ENCODE measurements at regions not wholly inside any gene's neighbourhood (a gene's known extent, or its start where the extent isn't known, plus 50 kb on each side); places are given as distances from the start of the nearest gene placed in this dataset.

GRCh38 chr4:130534651-130535050 is 1438.7 kb downstream of the C4orf33 start:
- Histone ChIP-seq H2AFZ (ENCODE audit: control insufficient read depth, low read depth, low read length) (no peak overlapping the region), H3K27ac (ENCODE audit: control insufficient read depth, insufficient read depth) (no peak overlapping the region), H3K36me3 (ENCODE audit: control insufficient read depth in 2 of 2, insufficient read depth in 2 of 2, low read length in 1 of 2) (no peaks in the 10 kb centered on the region), H3K4me1 (ENCODE audit: control insufficient read depth, insufficient read depth, low read length) (no peaks in the 10 kb centered on the region), H3K9me3 (replicated peaks; ENCODE audit: control insufficient read depth, insufficient read depth, low read length) (no peaks in the 10 kb centered on the region), H3K4me2 (ENCODE audit: control insufficient read depth, insufficient read depth) (no peak overlapping the region), H3K9ac (ENCODE audit: control insufficient read depth, insufficient read depth, low read length) (no peak overlapping the region), H3K79me2 (ENCODE audit: control insufficient read depth, insufficient read depth, low read length) (no peaks in the 10 kb centered on the region), H4K20me1 (ENCODE audit: control insufficient read depth, insufficient read depth) (no peaks in the 10 kb centered on the region), H3K4me3 (no peak overlapping the region), H3K27me3 (replicated peaks in 1 of 2; ENCODE audit: control insufficient read depth in 2 of 2, insufficient read depth in 2 of 2, low read length in 1 of 2) (no peaks in the 10 kb centered on the region)
- BruUV-seq (replicated peaks) = no TSS peak
- POLR2A ChIA-PET = no interaction called here
- 8% methylated on average over 1 of the region's 1 CpG for WGBS (ENCODE audit: insufficient coverage, insufficient replicate concordance, low lambda C conversion rate, missing lambda C conversion rate)
- SMC1A ChIA-PET (ENCODE audit: uncharacterized antibody, unreplicated experiment) = no interaction called here
- no peak for FAIRE-seq
- intact Hi-C loops (cut with micrococcal nuclease; ENCODE audit: unreplicated experiment) (no loop called here), in situ Hi-C loops (cut with MboI) (no loop called here)
- no peak for DNase-seq (ENCODE audit: low read depth, low spot score)
- no peak for ATAC-seq
- CTCF ChIA-PET = no interaction called here
- RAD21 ChIA-PET (ENCODE audit: unreplicated experiment) = no interaction called here
- TF ChIP-seq, protein P1, sequence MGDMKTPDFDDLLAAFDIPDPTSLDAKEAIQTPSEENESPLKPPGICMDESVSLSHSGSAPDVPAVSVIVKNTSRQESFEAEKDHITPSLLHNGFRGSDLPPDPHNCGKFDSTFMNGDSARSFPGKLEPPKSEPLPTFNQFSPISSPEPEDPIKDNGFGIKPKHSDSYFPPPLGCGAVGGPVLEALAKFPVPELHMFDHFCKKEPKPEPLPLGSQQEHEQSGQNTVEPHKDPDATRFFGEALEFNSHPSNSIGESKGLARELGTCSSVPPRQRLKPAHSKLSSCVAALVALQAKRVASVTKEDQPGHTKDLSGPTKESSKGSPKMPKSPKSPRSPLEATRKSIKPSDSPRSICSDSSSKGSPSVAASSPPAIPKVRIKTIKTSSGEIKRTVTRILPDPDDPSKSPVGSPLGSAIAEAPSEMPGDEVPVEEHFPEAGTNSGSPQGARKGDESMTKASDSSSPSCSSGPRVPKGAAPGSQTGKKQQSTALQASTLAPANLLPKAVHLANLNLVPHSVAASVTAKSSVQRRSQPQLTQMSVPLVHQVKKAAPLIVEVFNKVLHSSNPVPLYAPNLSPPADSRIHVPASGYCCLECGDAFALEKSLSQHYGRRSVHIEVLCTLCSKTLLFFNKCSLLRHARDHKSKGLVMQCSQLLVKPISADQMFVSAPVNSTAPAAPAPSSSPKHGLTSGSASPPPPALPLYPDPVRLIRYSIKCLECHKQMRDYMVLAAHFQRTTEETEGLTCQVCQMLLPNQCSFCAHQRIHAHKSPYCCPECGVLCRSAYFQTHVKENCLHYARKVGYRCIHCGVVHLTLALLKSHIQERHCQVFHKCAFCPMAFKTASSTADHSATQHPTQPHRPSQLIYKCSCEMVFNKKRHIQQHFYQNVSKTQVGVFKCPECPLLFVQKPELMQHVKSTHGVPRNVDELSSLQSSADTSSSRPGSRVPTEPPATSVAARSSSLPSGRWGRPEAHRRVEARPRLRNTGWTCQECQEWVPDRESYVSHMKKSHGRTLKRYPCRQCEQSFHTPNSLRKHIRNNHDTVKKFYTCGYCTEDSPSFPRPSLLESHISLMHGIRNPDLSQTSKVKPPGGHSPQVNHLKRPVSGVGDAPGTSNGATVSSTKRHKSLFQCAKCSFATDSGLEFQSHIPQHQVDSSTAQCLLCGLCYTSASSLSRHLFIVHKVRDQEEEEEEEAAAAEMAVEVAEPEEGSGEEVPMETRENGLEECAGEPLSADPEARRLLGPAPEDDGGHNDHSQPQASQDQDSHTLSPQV (IDR thresholded peaks at IDR 0.05) = no peak
- TF ChIP-seq NR2C1 (IDR thresholded peaks at IDR 0.05) (no peak), KDM1A (IDR thresholded peaks at IDR 0.05; ENCODE audit: borderline replicate concordance) (no peak), RFX5 (IDR thresholded peaks at IDR 0.05; ENCODE audit: low read depth, low read length) (no peak), CBFB (IDR thresholded peaks at IDR 0.05; ENCODE audit: low read depth) (no peak), NR2C2 (IDR thresholded peaks at IDR 0.05; ENCODE audit: borderline replicate concordance, control insufficient read depth, insufficient read length, low read depth) (no peak), BHLHE40 (IDR thresholded peaks at IDR 0.05; ENCODE audit: borderline replicate concordance in 1 of 2, low read depth in 2 of 2, low read length in 1 of 2) (no peak), CHD2 (IDR thresholded peaks at IDR 0.05; ENCODE audit: borderline replicate concordance, low read depth, low read length) (no peak), SUPT20H (IDR thresholded peaks at IDR 0.05; ENCODE audit: borderline replicate concordance, control insufficient read depth, low read depth, low read length) (no peak), NFYB (IDR thresholded peaks at IDR 0.05; ENCODE audit: insufficient read depth, low read depth, low read length) (no peak), ZZZ3 (IDR thresholded peaks at IDR 0.05; ENCODE audit: control insufficient read depth, insufficient read length, low read depth) (no peak), EZH2 (IDR thresholded peaks at IDR 0.05; ENCODE audit: borderline replicate concordance, control insufficient read depth, low read depth, low read length) (no peak), YBX1 (IDR thresholded peaks at IDR 0.05) (no peak), HCFC1 (IDR thresholded peaks at IDR 0.05; ENCODE audit: low read length) (no peak), RELB (IDR thresholded peaks at IDR 0.05; ENCODE audit: low read depth) (no peak), USF1 (IDR thresholded peaks at IDR 0.05; ENCODE audit: borderline replicate concordance, extremely low read length, insufficient read depth, low read depth, low read length) (no peak), RB1 (IDR thresholded peaks at IDR 0.05; ENCODE audit: borderline replicate concordance) (no peak), GABPA (IDR thresholded peaks at IDR 0.05; ENCODE audit: low read depth) (no peak)

Data from GM12878 (cell line).